GF-D8 (cell line): ENCODE measurements at regions not wholly inside any gene's neighbourhood (a gene's known extent, or its start where the extent isn't known, plus 50 kb on each side); places are given as distances from the start of the nearest gene placed in this dataset.

Experiments
- DNase-seq: peaks from one replicate; lab custom pipeline; 2025; lab: John Stamatoyannopoulos, UW

DNA sequence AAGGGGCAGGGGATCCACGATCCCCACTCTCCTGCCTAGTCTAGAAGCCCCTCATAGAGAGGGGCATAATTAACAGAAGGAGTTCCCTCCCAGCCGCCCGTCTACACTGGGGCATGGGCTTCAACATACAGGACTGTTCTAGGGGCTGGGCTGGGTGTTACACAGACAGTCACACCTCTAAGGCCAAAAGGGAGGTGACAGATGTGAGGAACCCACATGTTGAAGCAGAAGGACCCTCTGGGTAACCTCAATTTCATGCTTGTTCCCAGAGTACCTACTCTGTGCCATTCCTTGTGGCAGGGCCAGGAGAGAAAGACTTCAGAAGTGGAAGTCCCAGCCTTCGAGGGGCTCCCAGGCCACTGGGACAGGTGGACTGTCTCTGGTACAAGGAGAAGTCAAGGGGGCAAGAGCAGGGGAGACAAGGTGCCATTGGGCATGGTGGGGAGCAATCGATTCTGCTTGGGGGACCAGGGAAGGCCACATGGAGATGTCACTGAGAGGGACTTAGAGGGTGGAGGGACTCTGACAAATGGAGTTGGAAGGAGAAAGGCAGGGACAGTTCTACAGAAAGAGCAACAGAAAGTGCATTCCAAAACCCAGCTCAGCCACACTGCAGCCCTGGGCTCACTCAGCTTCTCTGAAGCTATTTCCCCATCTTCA lies 71.3 kb downstream of the CPN2 start:
- no peak for DNase-seq

DNA sequence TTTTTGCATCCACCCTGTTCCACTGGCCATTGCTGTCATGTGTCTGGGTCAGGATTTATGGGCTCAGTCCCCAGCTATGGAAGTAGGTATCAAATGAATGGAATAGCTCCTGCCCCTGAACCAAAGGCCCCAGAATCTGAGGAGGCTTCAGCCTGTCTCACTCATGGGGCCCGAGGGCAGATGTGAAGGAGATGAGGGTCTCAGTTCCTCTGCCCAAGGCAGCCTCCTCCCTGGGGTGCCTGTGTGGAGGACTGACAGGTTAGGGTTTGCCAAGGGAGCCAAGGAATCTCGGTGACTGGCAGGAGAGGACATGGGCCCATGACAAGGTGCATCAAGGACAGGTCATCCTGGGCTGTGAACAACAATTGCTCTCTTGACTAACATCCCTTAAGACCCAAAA lies 70.4 kb downstream of the CPN2 start:
- no peak for DNase-seq

DNA sequence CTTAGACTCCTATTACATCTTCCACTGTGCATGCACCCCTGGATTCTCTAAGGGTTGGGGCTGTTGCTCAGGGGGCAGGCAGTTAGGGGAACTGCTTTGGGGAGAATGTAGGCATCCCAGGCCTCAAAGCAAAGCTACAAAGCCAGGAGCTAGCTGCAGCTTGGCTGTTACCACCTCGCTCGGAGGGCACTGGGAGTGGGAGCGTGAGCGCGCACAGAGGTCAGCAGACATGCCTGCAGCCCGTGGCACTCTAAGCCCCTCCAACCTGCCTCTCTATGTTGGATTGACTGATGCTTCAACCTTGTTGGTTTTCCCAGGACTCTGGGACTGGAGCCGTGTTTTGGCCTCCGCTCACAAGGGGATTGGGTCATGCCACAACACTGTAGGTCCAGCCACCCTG lies 69.8 kb downstream of the CPN2 start:
- DNase-seq = no peak

DNA sequence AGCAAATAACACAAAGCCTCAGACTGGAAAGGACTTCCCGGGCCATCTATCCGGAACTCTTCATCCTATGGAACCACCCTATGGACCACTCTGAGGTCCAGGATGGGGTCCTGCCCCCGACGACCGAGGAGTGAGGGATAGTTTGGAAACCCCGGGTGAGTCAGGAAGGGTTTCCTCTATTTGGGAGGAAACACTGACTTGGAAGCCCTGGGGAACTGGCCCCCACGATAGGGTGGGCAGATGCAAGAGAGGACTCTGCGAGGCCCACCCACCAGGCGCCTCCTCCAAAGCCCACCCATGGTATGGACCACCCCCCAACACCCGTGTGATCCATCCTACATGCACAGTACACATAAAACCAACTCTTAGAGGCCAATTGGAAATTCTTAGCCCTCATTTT lies 69.4 kb downstream of the CPN2 start:
- no peak for DNase-seq

DNA sequence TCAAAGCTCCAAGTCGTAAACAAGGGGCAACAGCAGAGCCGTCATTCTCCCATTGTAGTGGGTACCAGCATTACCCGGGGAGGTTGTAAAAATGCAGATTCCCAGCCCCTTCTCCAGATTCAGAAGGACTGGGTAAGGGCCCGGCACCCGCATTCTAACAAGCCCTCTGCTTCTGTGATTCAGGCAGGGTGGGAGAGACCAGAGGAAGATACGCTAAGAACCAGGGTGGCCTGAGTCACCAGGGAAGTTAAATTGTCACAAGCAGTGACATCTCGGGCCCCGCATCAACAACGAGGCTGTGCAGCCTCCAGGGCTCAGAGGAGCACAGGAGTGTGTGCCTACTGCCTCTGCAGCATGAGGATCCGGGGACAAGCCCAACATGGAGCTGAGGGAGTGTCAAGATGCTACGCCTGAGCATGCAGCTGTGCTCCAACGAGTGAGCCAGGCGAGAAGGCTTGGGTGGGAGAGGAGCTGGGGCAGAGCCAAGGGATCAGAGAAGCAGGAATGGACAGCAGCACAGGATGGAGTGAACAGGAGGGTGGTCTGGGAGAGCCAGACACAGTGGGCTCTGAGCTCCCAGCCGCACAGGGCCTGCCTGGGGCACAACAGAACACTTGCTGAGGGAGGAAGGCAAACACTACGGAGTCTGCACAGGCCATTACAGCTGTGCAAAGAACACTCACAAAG lies 68.5 kb downstream of the CPN2 start:
- no peak for DNase-seq

DNA sequence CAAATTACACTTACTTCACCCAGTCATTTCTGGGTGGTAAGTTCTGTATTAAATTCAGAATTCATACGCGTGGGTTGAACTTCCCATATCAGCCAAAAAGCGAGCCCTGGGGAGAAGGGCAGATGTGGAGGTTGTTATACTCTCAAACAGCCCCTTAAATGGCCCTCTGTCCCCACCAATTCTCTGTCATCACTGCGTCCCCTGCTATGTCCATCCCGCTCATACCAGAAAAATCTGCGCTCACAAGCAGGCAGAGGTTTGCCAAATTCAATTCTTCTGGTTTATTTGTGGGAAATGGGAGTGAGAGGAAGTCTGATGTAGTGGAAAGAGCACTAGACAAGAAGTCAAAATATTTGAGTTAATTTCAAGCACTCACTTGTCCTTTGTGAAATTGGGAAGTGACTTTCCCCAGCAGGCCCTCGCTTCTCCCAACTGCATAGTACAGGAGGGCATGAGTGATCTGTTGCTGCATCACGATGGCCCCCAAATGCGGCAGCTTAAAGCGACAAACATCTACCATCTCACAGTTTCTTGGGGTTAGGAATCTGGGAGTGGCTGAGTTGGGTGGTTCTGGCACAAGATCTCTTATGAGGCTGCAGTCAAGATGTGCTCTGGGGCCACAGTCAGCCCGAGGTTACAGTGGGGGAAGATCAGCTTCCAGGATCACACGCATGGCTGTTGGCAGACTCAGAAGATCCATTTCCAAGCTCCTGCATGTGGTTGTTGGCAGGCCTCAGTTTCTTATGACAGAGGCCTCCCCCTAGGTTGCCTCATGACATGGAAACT lies 67.7 kb downstream of the CPN2 start:
- no peak for DNase-seq

DNA sequence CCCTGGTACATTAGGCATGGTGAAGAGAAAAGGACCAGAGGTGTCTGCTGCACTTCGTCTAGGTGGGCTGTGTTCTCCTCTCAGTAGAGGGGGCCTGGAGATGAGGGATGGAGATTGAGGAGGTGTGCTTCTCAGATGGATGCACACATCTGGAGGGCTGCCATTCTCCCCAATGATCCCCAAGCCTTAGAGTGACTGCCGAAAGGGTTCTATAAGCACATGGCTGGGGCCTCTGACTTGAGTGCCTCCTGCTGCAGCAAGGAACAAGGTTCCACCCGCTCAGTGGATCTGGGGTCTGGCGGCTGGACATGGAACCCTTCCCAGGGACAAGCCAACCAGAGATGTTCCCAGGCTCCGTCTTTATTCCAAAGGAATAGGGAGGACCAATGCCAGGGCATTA lies 66.8 kb downstream of the CPN2 start:
- DNase-seq = no peak

DNA sequence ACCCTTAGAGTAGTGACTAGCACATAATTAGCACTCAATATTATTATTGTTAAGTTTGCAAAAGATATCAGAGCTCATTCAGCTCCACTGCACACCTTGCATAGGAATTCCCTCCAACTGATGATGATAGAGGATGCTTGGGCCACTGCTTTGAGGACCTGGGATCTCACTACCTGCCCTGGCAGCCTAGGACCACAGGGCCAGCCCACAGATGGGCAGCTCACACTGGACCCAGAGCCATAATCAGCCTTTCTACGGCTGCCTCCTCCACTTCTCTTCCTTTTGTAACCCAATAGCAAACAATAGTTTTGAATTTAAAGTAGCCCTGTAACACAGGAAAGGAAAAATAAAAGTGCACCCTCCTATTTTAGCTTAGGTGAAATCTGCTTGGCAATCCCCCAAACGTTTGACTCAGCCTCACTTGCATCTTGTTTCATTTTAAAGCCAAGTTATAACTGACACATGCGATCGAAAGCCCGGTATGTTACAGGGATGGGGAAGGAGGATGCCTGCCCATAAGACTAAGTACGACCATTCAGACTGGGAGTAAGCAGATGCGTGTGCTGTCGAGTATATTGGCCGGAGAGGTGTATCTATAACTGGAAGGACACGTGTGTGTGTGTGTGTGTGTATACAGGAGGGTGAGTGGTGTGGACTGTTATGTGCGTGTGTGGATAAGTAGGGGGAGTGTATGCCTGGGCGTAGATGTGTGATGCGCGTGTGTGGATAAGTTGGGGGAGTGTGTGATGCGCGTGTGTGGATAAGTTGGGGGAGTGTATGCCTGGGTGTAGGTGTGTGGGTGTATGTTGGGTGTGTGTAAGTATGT lies 65.9 kb downstream of the CPN2 start:
- no peak for DNase-seq

DNA sequence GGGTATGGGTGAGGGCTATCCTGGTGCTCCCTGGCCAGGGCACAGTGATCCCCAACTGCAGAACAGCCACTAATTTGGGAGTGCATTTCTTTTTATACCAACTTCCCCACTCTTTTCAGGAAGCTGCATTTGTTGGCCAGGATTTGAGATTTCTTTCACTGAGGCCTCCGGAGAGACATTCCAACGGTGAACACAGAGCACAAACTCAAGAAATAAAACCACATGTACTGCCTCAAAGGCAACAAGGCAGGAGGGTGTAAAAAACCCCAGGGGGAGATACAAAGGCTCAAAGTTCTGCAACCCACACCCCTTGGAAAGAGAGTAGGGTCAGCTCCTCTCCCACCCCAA lies 65.3 kb downstream of the CPN2 start:
- DNase-seq = no peak

DNA sequence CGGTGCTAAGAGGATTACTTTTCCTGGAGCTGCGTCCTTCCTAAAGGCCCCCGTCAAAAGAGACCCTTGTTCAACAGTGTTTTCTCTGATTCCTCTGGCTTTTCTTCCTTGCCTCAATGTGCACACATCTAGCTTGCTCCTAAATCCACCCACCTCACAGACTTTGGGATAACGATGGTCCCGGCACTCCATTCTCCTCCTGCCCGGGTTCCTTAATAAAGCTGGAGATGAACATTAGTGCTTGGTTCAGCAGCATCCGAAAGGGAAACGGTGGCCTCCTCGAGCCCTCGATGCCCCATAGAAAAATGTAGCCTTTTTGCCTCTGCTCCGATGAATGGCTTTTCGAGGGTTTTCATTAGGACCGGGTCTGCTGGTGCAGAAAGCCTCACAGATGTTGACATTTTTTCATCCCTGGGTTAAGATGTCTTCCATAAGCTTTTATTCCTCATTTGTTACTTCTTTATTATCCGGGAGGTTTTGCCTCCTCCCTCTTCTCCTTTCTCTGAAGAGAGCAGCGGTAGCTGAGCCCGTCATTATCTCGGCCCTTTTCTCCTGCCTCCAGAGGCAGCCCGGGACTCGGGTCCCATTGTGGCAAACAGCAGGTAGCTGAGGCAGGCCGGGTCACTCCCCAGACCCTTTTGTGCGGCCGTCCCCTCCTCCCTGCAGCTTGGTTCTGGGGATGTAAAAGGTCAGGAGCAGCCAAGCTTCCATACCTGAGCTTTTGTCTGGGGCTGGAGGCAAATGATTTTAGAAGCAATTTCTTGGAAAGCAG lies 64.6 kb downstream of the CPN2 start:
- no peak for DNase-seq

DNA sequence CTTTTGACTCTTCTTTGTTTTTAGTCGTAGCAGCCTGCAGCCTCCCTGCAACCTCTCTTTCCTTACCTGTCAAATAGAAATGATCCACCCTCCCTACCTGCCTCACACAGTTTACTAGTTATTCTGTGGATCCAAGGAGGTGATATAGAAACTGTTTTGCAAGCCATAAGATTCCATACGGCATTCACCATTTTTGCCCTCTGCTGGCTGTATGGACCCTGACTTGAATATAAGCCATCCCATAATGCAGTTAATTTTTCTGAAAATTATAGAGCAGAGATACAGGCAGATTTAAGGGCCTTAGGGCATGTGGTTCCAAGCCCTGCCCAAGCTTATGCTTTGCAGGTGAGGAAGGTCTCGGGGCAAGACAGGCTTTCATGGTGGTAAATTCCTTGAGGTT lies 63.8 kb downstream of the CPN2 start:
- DNase-seq = no peak

DNA sequence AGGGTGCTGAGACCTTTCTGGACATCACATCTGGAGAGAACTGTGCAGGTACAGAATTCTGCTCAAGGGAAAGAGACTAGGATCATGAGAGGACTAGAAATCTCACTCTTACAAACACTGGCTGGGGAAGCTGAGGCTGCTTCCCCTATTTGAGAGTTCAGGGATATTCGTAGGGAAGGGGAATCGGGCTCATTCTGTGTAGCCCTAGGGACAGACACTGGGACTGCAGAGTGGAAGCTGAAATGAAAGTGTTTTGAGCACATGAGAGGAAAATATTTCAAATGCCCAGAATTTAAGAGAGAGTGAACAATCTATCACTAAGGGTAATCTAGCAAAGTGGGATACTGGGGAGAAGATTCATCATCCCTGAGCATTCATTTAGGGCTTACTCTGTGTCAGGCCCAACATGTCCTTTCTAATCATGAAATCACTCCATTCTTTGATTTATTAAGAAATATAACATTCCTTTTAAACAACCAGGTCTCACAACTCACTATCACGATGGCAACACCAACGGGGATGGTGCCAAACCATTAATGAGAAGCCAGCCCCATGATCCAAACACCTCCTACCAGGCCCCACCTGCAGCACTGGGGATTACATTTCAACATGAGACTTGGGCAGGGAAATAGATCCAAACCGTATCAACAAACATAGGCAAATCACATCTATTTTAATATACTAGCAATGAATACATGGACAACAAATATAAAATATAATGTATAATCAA lies 63.0 kb downstream of the CPN2 start:
- no peak for DNase-seq
